Body of pancreas (tissue), 4 donors: ENCODE measurements at regions not wholly inside any gene's neighbourhood (a gene's known extent, or its start where the extent isn't known, plus 50 kb on each side); places are given as distances from the start of the nearest gene placed in this dataset.

Experiments used
- ATAC-seq: fragments of 150-250 bp; one replicate; pipeline ENCODE4 v1.9.1; 2016
- DNase-seq, 4 donors: peaks; one replicate each; pipeline ENCODE4 v3.0.0-alpha.2; 2019
- H3K27ac ChIP-seq, 4 donors: fragments of 200-600 bp; sonication (generic); 1 replicate in 3 of 4; 2 replicates in 1 of 4; pipeline versions ENCODE4 v1.5.1 to v1.6.1; 2016 to 2019; ENCODE audit warnings: mild to moderate bottlenecking in 1 of 4, mixed read lengths in 1 of 4, moderate library complexity in 1 of 4
- H3K27me3 ChIP-seq, 2 donors: fragments of 200-600 bp; sonication (generic); one replicate each; pipeline ENCODE4 v1.6.0; 2016; ENCODE audit warnings: mild to moderate bottlenecking in 1 of 2
- H3K36me3 ChIP-seq, 2 donors: fragments of 200-600 bp; sonication (generic); replicated peaks in 1 of 2; 2 replicates each; pipeline ENCODE4 v1.5.1; 2016; ENCODE audit warnings: low read depth in 2 of 2; ENCODE audit not compliant: insufficient read depth in 1 of 2
- H3K4me1 ChIP-seq: fragments of 200-600 bp; sonication (generic); one replicate; pipeline ENCODE4 v1.6.0; 2016
- H3K4me3 ChIP-seq, 2 donors: fragments of 200-600 bp; sonication (generic); 1 replicate in 1 of 2; 2 replicates in 1 of 2; pipeline ENCODE4 v1.5.1; 2016 to 2019
- H3K9me3 ChIP-seq, 3 donors: fragments of 200-600 bp; sonication (generic); 1 replicate in 2 of 3; 2 replicates in 1 of 3; pipeline ENCODE4 v1.5.1; 2016
- POLR2A ChIP-seq, 3 donors: fragments of 450-650 bp; IDR thresholded peaks; one replicate each; pipeline ENCODE4 v1.6.1; 2016; ENCODE audit warnings: antibody characterized with exemption in 3 of 3, mild to moderate bottlenecking in 2 of 3
- WGBS, 2 donors: methylation state at CpG; one replicate each; pipeline ENCODE4 v1.1.5; 2017; 5-methylcytosine and 5-hydroxymethylcytosine counted together
- intact Hi-C: fragments of 100-400 bp; cut with DNase I; formaldehyde crosslinking; loops from one replicate; pipeline ENCODE4 v1.15.1; 2023
- TF ChIP-seq, protein P1 (sequence below), 7 experiments: fragments of 450-650 bp in 4 of 7; fragments of 200-600 bp in 3 of 7; sonication (generic) in 3 of 7; IDR thresholded peaks; one replicate each; pipeline ENCODE4 v1.5.1; 2016 to 2019; ENCODE audit warnings: antibody characterized with exemption in 7 of 7

DNA sequence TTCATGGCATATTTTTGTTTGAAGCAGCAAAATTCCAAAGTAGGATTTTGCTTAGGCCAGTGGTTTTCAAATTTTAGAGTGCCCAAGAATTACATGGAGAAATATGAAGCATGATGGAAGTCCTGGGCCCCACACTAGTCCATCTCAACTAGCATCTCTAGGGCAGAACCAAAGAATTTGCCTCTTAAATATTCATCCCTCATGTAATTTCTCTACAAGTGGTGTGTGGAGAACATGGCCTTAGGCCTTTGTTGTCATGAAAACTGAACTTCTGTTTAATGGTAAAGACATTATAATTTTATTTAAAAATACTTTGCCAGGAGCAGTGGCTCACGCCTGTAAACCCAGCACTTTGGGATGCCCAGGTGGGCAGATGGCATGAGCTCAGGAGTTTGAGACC lies 75.9 kb upstream of the CCNG1 start:
- 67 to 85% methylated on average over 1 of the region's 1 CpG for whole genome bisulfite sequencing, 2 donors
- Histone ChIP-seq H3K27me3 (no peaks in the 10 kb centered on the region), H3K27ac (no peak overlapping the region), H3K9me3 (no peaks in the 10 kb centered on the region), H3K4me3 (no peak overlapping the region), H3K36me3 (no peaks in the 10 kb centered on the region), H3K4me1 (peaks cover 8% of the 10 kb centered on the region)
- intact Hi-C loops, result no loop called here
- DNase-seq, result no peak
- no peak for ATAC-seq
- TF ChIP-seq, protein P1, sequence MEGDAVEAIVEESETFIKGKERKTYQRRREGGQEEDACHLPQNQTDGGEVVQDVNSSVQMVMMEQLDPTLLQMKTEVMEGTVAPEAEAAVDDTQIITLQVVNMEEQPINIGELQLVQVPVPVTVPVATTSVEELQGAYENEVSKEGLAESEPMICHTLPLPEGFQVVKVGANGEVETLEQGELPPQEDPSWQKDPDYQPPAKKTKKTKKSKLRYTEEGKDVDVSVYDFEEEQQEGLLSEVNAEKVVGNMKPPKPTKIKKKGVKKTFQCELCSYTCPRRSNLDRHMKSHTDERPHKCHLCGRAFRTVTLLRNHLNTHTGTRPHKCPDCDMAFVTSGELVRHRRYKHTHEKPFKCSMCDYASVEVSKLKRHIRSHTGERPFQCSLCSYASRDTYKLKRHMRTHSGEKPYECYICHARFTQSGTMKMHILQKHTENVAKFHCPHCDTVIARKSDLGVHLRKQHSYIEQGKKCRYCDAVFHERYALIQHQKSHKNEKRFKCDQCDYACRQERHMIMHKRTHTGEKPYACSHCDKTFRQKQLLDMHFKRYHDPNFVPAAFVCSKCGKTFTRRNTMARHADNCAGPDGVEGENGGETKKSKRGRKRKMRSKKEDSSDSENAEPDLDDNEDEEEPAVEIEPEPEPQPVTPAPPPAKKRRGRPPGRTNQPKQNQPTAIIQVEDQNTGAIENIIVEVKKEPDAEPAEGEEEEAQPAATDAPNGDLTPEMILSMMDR (IDR thresholded peaks at IDR 0.05), result no peak
- TF ChIP-seq POLR2A (IDR thresholded peaks at IDR 0.05), result no peak

- H3K36me3 ChIP-seq, result no peaks in the 10 kb centered on the region
- WGBS, 2 donors, result 23 to 30% methylated on average over 2 of the region's 2 CpGs
- ATAC-seq (peak; percentile 68), DNase-seq (no peak)
- H3K4me3 ChIP-seq, result no peak overlapping the region
- no peaks in the 10 kb centered on the region for H3K27me3 ChIP-seq
- no peak for TF ChIP-seq POLR2A (IDR thresholded peaks at IDR 0.05)
- TF ChIP-seq, protein P1 (IDR thresholded peaks at IDR 0.05), result no peak
- H3K4me1 ChIP-seq, result peaks cover 8% of the 10 kb centered on the region
- H3K27ac ChIP-seq, result no peak overlapping the region
- intact Hi-C loops, result no loop called here
- H3K9me3 ChIP-seq, result no peaks in the 10 kb centered on the region
Observed at GRCh38 chr5:163362840-163363371, 74.5 kb upstream of the CCNG1 start.

- intact Hi-C loops, result no loop called here
- Histone ChIP-seq H3K4me1 (peaks cover 8% of the 10 kb centered on the region), H3K36me3 (no peaks in the 10 kb centered on the region), H3K27me3 (no peaks in the 10 kb centered on the region), H3K9me3 (no peaks in the 10 kb centered on the region), H3K27ac (no peak overlapping the region), H3K4me3 (no peak overlapping the region)
- no peak for ATAC-seq
- 68 to 72% methylated on average over 1 of the region's 1 CpG for WGBS, 2 donors
- no peak for TF ChIP-seq POLR2A (IDR thresholded peaks at IDR 0.05)
- TF ChIP-seq, protein P1 (IDR thresholded peaks at IDR 0.05), result no peak
- no peak for DNase-seq
Observed at GRCh38 chr5:163363389-163363788, 74.0 kb upstream of the CCNG1 start.

DNA sequence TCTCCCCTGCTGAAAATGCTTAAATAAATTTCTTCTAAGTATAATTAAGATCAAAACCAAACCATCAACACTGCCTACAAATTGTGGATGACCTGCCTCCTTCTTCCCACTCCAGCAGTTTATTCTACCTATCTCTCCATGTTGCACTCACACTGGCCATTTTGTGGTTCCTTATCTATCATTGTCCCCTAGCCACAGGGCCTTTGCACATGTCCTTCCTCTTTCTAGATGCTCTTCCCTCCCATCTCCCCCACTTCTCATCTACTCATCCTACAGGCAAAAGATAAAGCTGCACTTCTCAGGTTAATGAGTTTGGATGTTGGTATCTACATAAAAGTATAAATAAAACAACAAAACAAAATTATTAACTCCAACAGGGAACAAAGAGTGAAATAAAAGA lies 70.6 kb upstream of the CCNG1 start:
- Histone ChIP-seq H3K4me1 (peaks cover 8% of the 10 kb centered on the region), H3K4me3 (no peak overlapping the region), H3K27ac (no peak overlapping the region), H3K9me3 (no peaks in the 10 kb centered on the region), H3K27me3 (no peaks in the 10 kb centered on the region), H3K36me3 (no peaks in the 10 kb centered on the region)
- TF ChIP-seq, protein P1 (IDR thresholded peaks at IDR 0.05), result no peak
- no peak for TF ChIP-seq POLR2A (IDR thresholded peaks at IDR 0.05)
- intact Hi-C loops, result no loop called here
- ATAC-seq, result no peak
- no peak for DNase-seq

DNA sequence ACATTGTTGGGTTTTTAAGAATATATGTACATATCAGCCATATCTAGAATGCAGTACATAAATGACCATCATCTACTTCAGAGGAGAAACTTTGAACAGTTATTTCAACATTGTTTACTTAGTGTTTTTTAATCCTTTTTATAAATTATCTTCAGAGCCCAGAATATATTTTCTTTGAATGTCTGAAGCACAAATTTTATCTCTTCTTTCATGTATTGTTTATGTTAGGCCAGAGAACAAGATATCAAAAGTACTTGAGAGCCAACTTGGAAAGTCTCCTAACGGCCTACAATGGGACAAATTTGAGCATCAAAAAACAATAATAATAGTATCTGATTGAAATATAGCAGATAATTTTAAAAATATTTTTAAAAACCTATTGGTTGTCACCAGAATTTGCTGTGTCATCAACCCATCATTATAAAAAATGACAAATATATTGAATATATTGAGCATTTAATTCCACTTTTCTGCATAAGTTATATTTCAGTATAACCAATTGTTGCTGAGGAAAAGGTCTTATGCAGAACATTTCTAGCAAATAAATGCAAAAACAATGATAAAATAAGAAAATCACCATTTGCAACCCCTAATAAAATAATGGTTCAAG lies 67.5 kb upstream of the CCNG1 start:
- DNase-seq (no peak), ATAC-seq (no peak)
- H3K4me3 ChIP-seq, result no peak overlapping the region
- H3K4me1 ChIP-seq, result no peaks in the 10 kb centered on the region
- TF ChIP-seq, protein P1 (IDR thresholded peaks at IDR 0.05), result no peak
- TF ChIP-seq POLR2A (IDR thresholded peaks at IDR 0.05), result no peak
- intact Hi-C loops, result no loop called here
- no peaks in the 10 kb centered on the region for H3K9me3 ChIP-seq
- no peaks in the 10 kb centered on the region for H3K36me3 ChIP-seq
- H3K27ac ChIP-seq, result no peak overlapping the region
- WGBS, 2 donors, result 31 to 38% methylated on average over 1 of the region's 1 CpG
- H3K27me3 ChIP-seq, result no peaks in the 10 kb centered on the region
